GM12878 (cell line): ENCODE measurements at regions not wholly inside any gene's neighbourhood (a gene's known extent, or its start where the extent isn't known, plus 50 kb on each side); places are given as distances from the start of the nearest gene placed in this dataset.

Source experiments
- ATAC-seq: fragments of 200-7000 bp; cut with Tn5 transposase; 3 replicates; pipeline ENCODE4 v1.9.1; 2020; ENCODE audit warnings: mild to moderate bottlenecking, moderate library complexity
- BruUV-seq: library from RNA; stranded (reverse); fragments of 400-500 nt; replicated peaks from 2 replicates; lab custom pipeline; 2021; lab: Mats Ljungman, UMichigan
- CTCF ChIA-PET: fragments of 300-600 bp; sonication (Branson Sonifier 250); formaldehyde crosslinking; extraction: SDS; loops from one replicate; lab custom pipeline; 2021; ENCODE audit warnings: inconsistent platforms; lab: Yijun Ruan, JAX
- POLR2A ChIA-PET: fragments of 350-600 bp; formaldehyde crosslinking; extraction: SDS; loops from one replicate; lab custom pipeline; 2021; ENCODE audit warnings: inconsistent platforms; lab: Charles Lee
- RAD21 ChIA-PET: fragments of 300-600 bp; sonication (Branson Sonifier 250); formaldehyde crosslinking; loops from one replicate; lab custom pipeline; 2023; ENCODE audit warnings: antibody characterized with exemption; ENCODE audit not compliant: unreplicated experiment; lab: Charles Lee
- SMC1A ChIA-PET: fragments of 300-600 bp; sonication (Branson Sonifier 250); formaldehyde crosslinking; loops from one replicate; lab custom pipeline; 2023; ENCODE audit not compliant: unreplicated experiment, uncharacterized antibody; lab: Charles Lee
- DNase-seq: peaks from one replicate; pipeline ENCODE4 v3.0.0-alpha.2; 2011; ENCODE audit warnings: low read depth, low spot score
- FAIRE-seq: peaks from 3 replicates; lab custom pipeline; 2011; peaks lifted over from hg19 to GRCh38; lab: Jason Lieb, UNC
- H2AFZ ChIP-seq: 2 replicates; pipeline ENCODE4 v1.6.0; 2011; ENCODE audit warnings: low read depth, low read length, control low read depth; ENCODE audit not compliant: control insufficient read depth
- H3K27ac ChIP-seq: 2 replicates; pipeline ENCODE4 v1.5.1; 2011; ENCODE audit warnings: control low read depth; ENCODE audit not compliant: control insufficient read depth, insufficient read depth
- H3K27me3 ChIP-seq, 2 experiments: replicated peaks in 1 of 2; 2 replicates each; pipeline versions ENCODE4 v1.6.0 to v1.6.1; 2011; ENCODE audit warnings: low read length in 1 of 2; ENCODE audit not compliant: control insufficient read depth in 2 of 2, insufficient read depth in 2 of 2
- H3K36me3 ChIP-seq, 2 experiments: 2 replicates each; pipeline ENCODE4 v1.5.1; 2011; ENCODE audit warnings: low read length in 1 of 2; ENCODE audit not compliant: control insufficient read depth in 2 of 2, insufficient read depth in 2 of 2
- H3K4me1 ChIP-seq: 2 replicates; pipeline ENCODE4 v1.6.1; 2011; ENCODE audit warnings: mild to moderate bottlenecking, low read length, moderate library complexity, mixed read lengths; ENCODE audit not compliant: control insufficient read depth, insufficient read depth
- H3K4me2 ChIP-seq: 2 replicates; pipeline ENCODE4 v1.6.0; 2011; ENCODE audit warnings: control low read depth; ENCODE audit not compliant: control insufficient read depth, insufficient read depth
- H3K4me3 ChIP-seq: fragments of 200-600 bp; sonication (generic); 2 replicates; pipeline ENCODE4 v1.5.1; 2016
- H3K79me2 ChIP-seq: 2 replicates; pipeline ENCODE4 v1.6.0; 2011; ENCODE audit warnings: low read length; ENCODE audit not compliant: control insufficient read depth, insufficient read depth
- H3K9ac ChIP-seq: 2 replicates; pipeline ENCODE4 v1.8.0; 2011; ENCODE audit warnings: low read length, control low read depth, mixed read lengths; ENCODE audit not compliant: control insufficient read depth, insufficient read depth
- H3K9me3 ChIP-seq: replicated peaks from 3 replicates; pipeline ENCODE4 v1.5.1; 2011; ENCODE audit warnings: mild to moderate bottlenecking, low read length; ENCODE audit not compliant: control insufficient read depth, insufficient read depth
- H4K20me1 ChIP-seq: 2 replicates; pipeline ENCODE4 v1.6.0; 2011; ENCODE audit not compliant: control insufficient read depth, insufficient read depth
- ASH2L ChIP-seq: fragments of 300-600, 200-600 bp; sonication (generic); IDR thresholded peaks from 2 replicates; pipeline ENCODE4 v1.6.1; 2017; ENCODE audit warnings: low read depth, mild to moderate bottlenecking, borderline replicate concordance
- ATF7 ChIP-seq: fragments of 450-650 bp; IDR thresholded peaks from 2 replicates; pipeline ENCODE4 v1.6.1; 2016; ENCODE audit warnings: low read depth, mild to moderate bottlenecking
- CREB1 ChIP-seq: IDR thresholded peaks from 2 replicates; pipeline ENCODE4 v1.6.1; 2012; ENCODE audit warnings: low read depth, mild to moderate bottlenecking, inconsistent platforms
- JUND ChIP-seq: IDR thresholded peaks from 2 replicates; pipeline ENCODE4 v1.6.1; 2012; ENCODE audit warnings: low read depth, mild to moderate bottlenecking, low read length, improper control_type of control experiment, moderate library complexity
- KLF5 ChIP-seq: fragments of 450-650 bp; IDR thresholded peaks from 2 replicates; pipeline ENCODE4 v1.6.1; 2014; ENCODE audit warnings: mild to moderate bottlenecking; ENCODE audit not compliant: partially characterized antibody
- NRF1 ChIP-seq: conservative IDR thresholded peaks from 2 replicates; pipeline ENCODE4 v1.6.1; 2011; ENCODE audit warnings: mild to moderate bottlenecking, low read depth, low read length, improper control_type of control experiment
- PAX8 ChIP-seq: fragments of 450-650 bp; IDR thresholded peaks from 2 replicates; pipeline ENCODE4 v1.6.1; 2017; ENCODE audit warnings: mild to moderate bottlenecking, moderate library complexity
- POLR2A ChIP-seq: IDR thresholded peaks from 2 replicates; pipeline ENCODE4 v1.6.1; 2011; ENCODE audit warnings: low read depth, mild to moderate bottlenecking, low read length
- RBBP5 ChIP-seq: fragments of 200-600 bp; sonication (generic); conservative IDR thresholded peaks from 2 replicates; pipeline ENCODE4 v1.6.1; 2016
- SPI1 ChIP-seq: IDR thresholded peaks from 2 replicates; pipeline ENCODE4 v1.6.1; 2011; ENCODE audit warnings: low read depth, mild to moderate bottlenecking, low read length, moderate library complexity, borderline replicate concordance; ENCODE audit not compliant: insufficient read depth
- SREBF2 ChIP-seq: IDR thresholded peaks from 2 replicates; pipeline ENCODE4 v1.6.1; 2012; ENCODE audit warnings: mild to moderate bottlenecking, low read length
- SRF ChIP-seq, 2 experiments: IDR thresholded peaks; 2 replicates each; pipeline ENCODE4 v1.6.1; 2011; ENCODE audit warnings: low read depth in 2 of 2, low read length in 2 of 2, mild to moderate bottlenecking in 1 of 2, moderate library complexity in 1 of 2
- WRNIP1 ChIP-seq: IDR thresholded peaks from 2 replicates; pipeline ENCODE4 v1.6.1; 2011; ENCODE audit warnings: low read depth, low read length, improper control_type of control experiment, borderline replicate concordance
- WGBS: methylation state at CpG from one replicate; pipeline ENCODE4 v1.1.6; 2016; ENCODE audit warnings: low lambda C conversion rate; ENCODE audit not compliant: insufficient replicate concordance, insufficient coverage; ENCODE audit errors: missing lambda C conversion rate; 5-methylcytosine and 5-hydroxymethylcytosine counted together
- in situ Hi-C: fragments of 300-500 bp; cut with MboI; formaldehyde crosslinking; loops from 9 replicates; pipeline ENCODE4 v1.14.3; 2018; ENCODE audit warnings: mixed read lengths
- intact Hi-C: fragments of 100-400 bp; cut with micrococcal nuclease; formaldehyde crosslinking; loops from one replicate; pipeline ENCODE4 v1.14.2; 2022; ENCODE audit not compliant: unreplicated experiment
- TF ChIP-seq, protein P1 (sequence below): IDR thresholded peaks from 2 replicates; pipeline ENCODE4 v1.6.1; 2011; ENCODE audit warnings: borderline replicate concordance, low read depth, mild to moderate bottlenecking, moderate library complexity, mixed read lengths, low read length; ENCODE audit not compliant: insufficient read depth; ENCODE audit errors: extremely low read length
- TF ChIP-seq, protein P2 (sequence below): fragments of 450-650 bp; IDR thresholded peaks from 2 replicates; pipeline ENCODE4 v1.6.1; 2016; ENCODE audit warnings: mild to moderate bottlenecking
- TF ChIP-seq, protein P3 (sequence below): fragments of 450-650 bp; IDR thresholded peaks from 2 replicates; pipeline ENCODE4 v1.6.1; 2017; ENCODE audit warnings: low read depth, mild to moderate bottlenecking, moderate library complexity

DNA sequence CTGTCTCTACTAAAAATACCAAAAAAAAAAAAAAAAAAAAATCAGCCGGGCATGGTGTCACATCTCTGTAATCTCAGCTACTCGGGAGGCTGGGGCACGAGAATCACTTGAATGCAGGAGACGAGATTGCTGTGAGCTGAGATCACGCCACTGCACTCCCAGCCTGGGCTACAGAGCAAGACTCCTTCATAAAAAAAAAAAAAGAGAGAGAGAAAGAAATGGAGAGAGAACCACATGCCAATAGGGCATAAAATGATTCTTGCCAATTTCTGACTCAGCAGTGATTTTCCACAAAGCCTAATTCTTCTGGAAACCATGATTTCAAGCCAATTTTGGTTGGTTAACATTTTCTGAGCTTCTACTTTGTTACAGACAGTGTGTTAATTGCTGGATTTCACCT, 250.4 kb upstream of the SEL1L start (continued):
- TF ChIP-seq, protein P1, sequence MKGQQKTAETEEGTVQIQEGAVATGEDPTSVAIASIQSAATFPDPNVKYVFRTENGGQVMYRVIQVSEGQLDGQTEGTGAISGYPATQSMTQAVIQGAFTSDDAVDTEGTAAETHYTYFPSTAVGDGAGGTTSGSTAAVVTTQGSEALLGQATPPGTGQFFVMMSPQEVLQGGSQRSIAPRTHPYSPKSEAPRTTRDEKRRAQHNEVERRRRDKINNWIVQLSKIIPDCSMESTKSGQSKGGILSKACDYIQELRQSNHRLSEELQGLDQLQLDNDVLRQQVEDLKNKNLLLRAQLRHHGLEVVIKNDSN = no peak

DNA sequence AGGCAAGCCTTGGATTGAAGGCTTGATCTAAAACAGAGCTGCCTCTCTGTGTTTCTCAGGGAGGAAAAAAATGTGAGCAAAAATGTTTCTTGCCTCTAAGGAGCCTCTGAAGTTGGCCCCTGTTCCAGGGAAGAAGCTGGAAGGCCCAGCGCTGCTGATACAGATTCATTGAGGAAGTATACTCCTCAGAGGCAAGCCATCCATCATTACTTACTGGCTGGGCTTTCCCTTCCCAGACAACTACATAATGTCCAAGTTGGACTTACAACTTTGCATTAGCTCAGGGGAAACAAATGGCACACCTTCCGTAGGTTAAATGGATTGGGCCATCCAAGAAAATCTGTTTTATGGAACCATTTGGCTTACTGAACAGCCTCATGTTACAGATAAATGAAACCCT, 263.7 kb upstream of the SEL1L start:
- ATAC-seq (no peak), FAIRE-seq (no peak), DNase-seq (no peak)
- WGBS = 28% methylated on average over 2 of the region's 2 CpGs
- TF ChIP-seq SREBF2 (no peak), POLR2A (no peak), CREB1 (no peak), SPI1 (no peak), ASH2L (no peak), NRF1 (no peak), JUND (no peak), RBBP5 (no peak), ATF7 (no peak), SRF (IDR thresholded peaks at IDR 0.05; ENCODE audit: low read depth in 2 of 2, low read length in 2 of 2) (no peak), PAX8 (no peak), WRNIP1 (no peak), KLF5 (no peak)
- TF ChIP-seq, protein P2, sequence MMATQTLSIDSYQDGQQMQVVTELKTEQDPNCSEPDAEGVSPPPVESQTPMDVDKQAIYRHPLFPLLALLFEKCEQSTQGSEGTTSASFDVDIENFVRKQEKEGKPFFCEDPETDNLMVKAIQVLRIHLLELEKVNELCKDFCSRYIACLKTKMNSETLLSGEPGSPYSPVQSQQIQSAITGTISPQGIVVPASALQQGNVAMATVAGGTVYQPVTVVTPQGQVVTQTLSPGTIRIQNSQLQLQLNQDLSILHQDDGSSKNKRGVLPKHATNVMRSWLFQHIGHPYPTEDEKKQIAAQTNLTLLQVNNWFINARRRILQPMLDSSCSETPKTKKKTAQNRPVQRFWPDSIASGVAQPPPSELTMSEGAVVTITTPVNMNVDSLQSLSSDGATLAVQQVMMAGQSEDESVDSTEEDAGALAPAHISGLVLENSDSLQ = no peak
- TF ChIP-seq, protein P3, sequence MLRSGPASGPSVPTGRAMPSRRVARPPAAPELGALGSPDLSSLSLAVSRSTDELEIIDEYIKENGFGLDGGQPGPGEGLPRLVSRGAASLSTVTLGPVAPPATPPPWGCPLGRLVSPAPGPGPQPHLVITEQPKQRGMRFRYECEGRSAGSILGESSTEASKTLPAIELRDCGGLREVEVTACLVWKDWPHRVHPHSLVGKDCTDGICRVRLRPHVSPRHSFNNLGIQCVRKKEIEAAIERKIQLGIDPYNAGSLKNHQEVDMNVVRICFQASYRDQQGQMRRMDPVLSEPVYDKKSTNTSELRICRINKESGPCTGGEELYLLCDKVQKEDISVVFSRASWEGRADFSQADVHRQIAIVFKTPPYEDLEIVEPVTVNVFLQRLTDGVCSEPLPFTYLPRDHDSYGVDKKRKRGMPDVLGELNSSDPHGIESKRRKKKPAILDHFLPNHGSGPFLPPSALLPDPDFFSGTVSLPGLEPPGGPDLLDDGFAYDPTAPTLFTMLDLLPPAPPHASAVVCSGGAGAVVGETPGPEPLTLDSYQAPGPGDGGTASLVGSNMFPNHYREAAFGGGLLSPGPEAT = no peak
- H2AFZ ChIP-seq = no peak overlapping the region
- ChIA-PET RAD21 (no interaction called here), CTCF (no interaction called here), POLR2A (no interaction called here), SMC1A (no interaction called here)
- no peak overlapping the region for H3K4me2 ChIP-seq
- no peaks in the 10 kb centered on the region for H3K79me2 ChIP-seq
- intact Hi-C loops (no loop called here), in situ Hi-C loops (no loop called here)
- H3K4me3 ChIP-seq = no peak overlapping the region
- no peak overlapping the region for H3K9ac ChIP-seq
- no peak overlapping the region for H3K27ac ChIP-seq
- H3K36me3 ChIP-seq = no peaks in the 10 kb centered on the region
- H4K20me1 ChIP-seq = no peaks in the 10 kb centered on the region
- H3K4me1 ChIP-seq = no peaks in the 10 kb centered on the region
- no peaks in the 10 kb centered on the region for H3K27me3 ChIP-seq
- no peaks in the 10 kb centered on the region for H3K9me3 ChIP-seq
- no TSS peak for BruUV-seq
